ENCODE measurements at regions not wholly inside any gene's neighbourhood (a gene's known extent, or its start where the extent isn't known, plus 50 kb on each side); places are given as distances from the start of the nearest gene placed in this dataset.

DNA sequence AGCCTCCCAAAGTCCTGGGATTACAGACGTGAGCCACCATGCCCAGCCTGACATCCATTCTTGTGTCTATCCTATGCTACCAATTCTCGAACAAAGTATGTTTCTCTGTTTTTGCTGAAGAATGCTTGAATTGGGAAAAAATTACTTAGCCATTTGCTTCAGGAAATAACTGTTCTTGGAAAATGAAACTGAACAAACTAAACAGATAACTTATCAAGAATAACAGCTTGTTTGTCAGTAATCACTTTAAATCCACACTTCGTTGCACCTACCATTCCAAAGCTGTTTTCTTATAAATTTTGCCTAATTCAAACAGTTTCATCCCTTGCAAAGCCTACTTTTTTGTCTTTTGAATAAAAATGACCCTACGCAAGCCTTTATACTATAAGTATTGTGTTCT, 672.9 kb downstream of the SUCLG1 start:
- TF ChIP-seq ZNF668 (CRISPR knock-in tag; IDR thresholded peaks at IDR 0.05) (no peak), ZNF253 (CRISPR knock-in tag; conservative IDR thresholded peaks at IDR 0.05) (no peak), ZBTB8A (IDR thresholded peaks at IDR 0.05; ENCODE audit: partially characterized antibody) (no peak)
- TF ChIP-seq, protein P1, sequence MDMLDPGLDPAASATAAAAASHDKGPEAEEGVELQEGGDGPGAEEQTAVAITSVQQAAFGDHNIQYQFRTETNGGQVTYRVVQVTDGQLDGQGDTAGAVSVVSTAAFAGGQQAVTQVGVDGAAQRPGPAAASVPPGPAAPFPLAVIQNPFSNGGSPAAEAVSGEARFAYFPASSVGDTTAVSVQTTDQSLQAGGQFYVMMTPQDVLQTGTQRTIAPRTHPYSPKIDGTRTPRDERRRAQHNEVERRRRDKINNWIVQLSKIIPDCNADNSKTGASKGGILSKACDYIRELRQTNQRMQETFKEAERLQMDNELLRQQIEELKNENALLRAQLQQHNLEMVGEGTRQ (CRISPR knock-in tag; IDR thresholded peaks at IDR 0.05), result no peak
- TF ChIP-seq, protein P2, sequence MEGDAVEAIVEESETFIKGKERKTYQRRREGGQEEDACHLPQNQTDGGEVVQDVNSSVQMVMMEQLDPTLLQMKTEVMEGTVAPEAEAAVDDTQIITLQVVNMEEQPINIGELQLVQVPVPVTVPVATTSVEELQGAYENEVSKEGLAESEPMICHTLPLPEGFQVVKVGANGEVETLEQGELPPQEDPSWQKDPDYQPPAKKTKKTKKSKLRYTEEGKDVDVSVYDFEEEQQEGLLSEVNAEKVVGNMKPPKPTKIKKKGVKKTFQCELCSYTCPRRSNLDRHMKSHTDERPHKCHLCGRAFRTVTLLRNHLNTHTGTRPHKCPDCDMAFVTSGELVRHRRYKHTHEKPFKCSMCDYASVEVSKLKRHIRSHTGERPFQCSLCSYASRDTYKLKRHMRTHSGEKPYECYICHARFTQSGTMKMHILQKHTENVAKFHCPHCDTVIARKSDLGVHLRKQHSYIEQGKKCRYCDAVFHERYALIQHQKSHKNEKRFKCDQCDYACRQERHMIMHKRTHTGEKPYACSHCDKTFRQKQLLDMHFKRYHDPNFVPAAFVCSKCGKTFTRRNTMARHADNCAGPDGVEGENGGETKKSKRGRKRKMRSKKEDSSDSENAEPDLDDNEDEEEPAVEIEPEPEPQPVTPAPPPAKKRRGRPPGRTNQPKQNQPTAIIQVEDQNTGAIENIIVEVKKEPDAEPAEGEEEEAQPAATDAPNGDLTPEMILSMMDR (IDR thresholded peaks at IDR 0.05 in 2 of 3, conservative IDR thresholded peaks at IDR 0.05 in 1 of 3; ENCODE audit: insufficient read depth in 2 of 3, low read depth in 1 of 3, low read length in 3 of 3), result no peak
